GM19035 (cell line): ENCODE measurements at regions not wholly inside any gene's neighbourhood (a gene's known extent, or its start where the extent isn't known, plus 50 kb on each side); places are given as distances from the start of the nearest gene placed in this dataset.

Experiments
- ATAC-seq: cut with Tn5 transposase; IDR thresholded peaks from one replicate; pipeline ENCODE4 v1.9.1; 2021; ENCODE audit not compliant: unreplicated experiment

DNA sequence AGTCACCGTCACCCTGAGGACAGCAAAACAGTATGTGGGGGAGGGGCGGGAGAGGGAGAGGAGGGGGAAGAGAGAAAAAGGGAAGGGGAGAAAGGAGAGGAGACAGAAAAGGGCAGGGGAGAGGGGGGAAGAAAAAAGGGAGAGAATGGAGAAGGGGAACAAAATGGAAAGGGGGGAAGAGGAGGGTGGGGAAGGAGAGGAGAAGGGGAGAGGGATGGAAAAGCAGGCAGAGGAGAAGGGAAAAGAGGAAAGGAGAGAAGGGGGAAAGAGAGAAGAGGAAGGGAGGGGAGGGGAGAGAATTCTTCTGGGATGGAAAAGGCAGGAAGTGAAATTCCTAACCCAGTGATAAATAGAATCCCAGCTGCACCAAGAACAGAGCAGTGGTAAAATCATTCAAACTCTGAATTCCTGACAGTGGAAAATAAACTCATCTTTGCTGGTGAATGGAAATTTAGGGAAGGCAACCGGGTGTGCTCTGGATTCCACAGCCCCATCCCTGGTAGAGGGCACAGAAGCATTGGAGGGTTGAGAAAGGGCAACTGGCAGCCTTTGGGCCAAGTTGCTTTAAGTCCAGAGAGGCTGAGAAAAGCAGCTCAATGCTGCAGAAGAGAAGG is 244.2 kb downstream of the BCOR start:
- ATAC-seq: no peak

DNA sequence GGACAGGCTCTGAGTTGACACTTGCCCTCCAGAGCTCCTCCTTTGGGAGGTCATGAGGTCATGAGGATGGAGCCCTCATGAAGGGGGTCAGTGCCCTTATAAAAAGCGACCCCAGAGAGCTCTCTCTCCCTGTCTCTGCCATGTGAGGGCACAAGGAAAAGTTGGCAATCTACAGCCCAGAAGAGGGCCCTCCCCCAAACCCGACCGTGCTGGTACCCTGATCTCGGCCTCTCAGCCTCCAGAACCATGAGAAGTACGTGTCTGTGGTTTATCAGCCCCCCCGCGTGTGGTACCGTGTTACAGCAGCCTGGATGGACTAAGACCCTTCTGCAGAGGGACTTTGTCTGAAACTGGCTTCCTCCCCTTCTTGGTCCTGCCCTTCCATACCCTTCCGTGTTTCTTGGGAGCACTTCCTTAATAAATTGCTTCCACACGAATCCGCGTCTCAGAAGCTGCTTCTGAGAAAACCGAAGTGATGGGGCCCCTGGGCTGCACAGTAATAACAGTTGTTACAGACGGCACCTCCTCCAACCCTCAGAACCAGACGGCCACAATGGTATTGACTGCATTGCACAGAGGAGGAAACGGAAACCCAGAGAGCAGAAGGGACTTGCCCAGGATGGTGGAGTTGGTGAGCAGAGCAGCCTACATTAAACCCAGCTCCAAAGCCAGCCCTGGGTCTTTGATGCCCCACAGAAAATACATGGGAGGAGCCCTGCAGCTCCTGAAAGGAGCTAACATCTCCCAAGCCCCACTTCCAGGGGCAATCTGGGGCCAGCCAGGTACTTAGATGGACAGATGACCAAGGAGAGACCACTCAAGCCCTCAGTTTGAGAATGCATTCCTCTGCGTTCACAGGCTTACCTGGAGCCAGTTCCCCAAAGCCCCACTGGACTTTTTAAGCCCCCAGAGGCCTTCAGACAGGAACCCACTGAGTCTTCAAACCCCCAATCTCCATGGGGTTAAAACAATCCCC is 242.7 kb downstream of the BCOR start:
- peak; percentile 71 for ATAC-seq

DNA sequence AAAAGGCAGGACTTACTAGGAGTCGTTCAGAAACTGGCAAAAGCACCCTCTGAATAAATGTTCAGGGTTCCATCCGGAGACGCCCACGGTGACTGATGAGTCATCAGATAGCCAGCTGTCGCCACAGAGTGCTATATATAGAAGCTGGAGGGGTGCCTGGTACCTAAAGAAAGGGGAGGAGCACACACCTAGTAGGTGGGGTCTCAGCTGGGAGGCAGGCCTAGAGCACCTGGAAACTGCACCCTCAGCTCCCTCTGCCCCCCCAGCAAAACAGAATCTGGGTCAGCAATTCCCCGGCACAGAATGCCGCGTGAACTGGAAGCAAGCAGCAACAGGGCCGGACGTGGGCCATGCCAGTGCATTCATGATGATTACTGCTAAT is 242.0 kb downstream of the BCOR start:
- peak; percentile 59 for ATAC-seq

GRCh38 chrX:39856472-39857121 is 241.2 kb downstream of the BCOR start:
- no peak for ATAC-seq

- no peak for ATAC-seq
Observed at GRCh38 chrX:39857780-39858179, 240.0 kb downstream of the BCOR start.

DNA sequence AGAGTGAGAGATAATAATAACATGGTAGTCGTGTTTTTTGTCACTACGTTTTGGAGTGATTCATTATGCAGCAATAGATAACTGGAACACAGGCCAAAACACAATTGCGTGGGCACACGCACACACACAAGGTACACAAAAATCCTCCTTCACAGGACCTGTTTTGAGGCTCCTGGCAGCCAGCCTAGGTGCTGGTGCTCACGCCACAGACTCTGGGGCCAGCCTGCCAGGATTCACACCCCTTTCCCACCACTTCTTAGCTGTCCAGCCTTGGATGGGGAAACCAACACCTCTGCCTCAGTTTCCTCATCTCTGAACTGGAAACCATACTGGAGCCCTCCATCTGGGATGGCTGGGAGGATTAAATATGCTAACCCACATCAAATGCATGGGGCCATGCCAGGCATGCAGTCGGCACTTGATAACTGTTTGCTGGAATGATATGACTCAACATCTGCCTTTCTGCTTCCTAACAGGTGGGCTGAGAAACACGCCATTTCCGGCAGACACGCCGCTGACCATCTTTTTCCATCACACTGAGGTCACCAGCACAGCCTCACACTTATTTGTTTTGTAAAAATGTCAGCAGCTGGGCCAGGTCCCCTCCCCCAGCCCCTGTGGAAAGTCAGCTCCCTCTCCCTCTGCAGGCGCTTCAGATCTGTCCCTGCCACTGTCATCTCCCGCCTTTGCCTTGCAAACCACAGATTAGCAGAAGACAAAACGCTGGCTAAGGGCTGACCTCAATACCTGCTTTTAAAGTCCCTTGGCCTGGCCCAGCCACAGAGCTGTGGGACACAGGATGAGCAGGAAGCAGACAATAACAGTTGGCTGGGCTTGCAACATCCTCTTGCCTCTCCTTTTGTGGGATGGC is 237.5 kb downstream of the BCOR start:
- peak; percentile 63 for ATAC-seq

DNA sequence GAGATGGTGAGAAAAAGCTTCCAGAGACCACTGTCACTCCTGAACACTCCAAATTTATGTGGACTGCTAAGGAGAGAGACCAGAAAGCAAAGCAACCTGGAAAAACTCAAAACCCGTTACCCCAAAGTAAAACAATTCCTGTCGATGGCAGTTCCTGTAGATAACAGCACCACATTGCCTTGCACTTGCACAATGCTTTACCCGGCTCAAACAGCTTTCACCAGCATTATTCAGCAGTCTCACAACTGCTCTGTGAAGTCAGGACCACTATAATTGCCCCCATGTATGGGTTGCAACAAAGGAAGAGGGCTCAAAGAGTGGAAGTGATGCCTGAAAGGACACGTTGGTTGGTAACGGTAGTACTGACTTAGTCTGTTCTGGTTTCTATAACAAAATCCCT is 234.8 kb downstream of the BCOR start:
- no peak for ATAC-seq

DNA sequence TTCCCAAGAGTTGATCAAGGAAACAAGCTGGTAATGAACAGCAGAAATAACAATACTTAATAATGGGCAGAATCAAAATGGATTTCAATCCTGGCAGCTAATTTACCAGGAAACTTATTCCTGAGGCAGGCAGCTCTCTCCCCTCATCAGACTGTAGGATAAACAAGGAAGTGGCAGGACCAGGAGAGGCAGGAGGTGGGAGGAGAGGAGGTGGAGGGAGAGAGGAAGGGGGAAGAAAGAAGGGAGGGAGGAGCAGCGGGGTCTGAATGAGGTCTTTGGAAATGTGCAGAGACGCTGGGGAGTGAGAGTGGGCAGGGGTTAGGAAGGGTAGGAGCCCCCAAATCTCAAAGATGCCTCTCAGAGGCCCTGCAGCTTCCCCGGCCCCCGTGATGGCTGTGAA is 231.5 kb downstream of the BCOR start:
- no peak for ATAC-seq

GRCh38 chrX:39869846-39870601 is 227.7 kb downstream of the BCOR start:
- no peak for ATAC-seq

- no peak for ATAC-seq
Observed at GRCh38 chrX:39871648-39872047, 226.1 kb downstream of the BCOR start.

DNA sequence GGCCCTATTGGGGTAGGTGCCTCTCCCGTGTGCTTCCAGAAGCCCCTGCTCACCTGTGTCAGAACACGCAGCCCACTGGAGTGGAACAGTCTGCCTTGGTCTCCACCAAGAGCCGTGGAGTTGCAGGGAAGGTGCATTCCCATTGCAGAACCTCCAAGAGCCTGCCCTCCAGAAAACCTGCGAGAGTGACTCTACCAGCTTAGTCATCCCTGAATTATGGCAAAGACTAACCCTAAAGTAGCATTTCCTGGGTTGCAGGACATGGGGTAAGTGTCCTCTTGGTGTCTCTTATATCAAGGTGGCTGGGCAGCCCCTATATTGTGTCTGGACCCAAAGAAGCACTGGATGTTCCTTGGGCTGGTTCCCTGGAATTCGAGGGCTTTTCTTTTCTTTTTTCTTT is 224.6 kb downstream of the BCOR start:
- no peak for ATAC-seq

DNA sequence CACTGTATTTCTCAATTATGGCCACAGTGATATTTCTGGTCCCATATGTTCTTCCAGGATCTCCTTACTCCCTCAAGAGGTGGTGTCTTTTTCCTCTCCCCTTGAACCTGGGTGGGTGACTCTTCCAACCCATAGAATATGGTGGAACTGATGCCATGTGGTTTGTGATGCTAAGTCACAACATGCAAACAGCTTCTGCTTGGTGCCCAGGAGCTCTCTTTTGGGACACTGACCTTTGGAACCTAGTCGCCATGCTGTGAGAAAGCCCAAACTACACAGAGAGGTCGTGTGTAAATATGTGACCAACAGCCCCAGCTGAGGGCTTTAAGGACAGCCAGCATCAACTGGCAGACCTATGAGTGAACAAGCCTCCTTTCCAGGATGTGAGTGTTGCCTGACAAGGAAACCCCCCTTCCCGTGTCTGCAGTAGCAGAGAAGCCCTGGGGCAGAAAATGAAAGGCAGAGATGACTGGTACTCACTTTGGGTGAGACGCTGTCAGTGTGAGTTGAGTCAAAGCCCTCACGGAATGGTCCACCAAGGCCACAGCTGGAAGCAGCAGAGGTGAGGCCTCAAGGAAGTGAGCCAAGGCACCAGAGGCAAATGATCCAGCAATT is 223.4 kb downstream of the BCOR start:
- peak; percentile 95 for ATAC-seq

DNA sequence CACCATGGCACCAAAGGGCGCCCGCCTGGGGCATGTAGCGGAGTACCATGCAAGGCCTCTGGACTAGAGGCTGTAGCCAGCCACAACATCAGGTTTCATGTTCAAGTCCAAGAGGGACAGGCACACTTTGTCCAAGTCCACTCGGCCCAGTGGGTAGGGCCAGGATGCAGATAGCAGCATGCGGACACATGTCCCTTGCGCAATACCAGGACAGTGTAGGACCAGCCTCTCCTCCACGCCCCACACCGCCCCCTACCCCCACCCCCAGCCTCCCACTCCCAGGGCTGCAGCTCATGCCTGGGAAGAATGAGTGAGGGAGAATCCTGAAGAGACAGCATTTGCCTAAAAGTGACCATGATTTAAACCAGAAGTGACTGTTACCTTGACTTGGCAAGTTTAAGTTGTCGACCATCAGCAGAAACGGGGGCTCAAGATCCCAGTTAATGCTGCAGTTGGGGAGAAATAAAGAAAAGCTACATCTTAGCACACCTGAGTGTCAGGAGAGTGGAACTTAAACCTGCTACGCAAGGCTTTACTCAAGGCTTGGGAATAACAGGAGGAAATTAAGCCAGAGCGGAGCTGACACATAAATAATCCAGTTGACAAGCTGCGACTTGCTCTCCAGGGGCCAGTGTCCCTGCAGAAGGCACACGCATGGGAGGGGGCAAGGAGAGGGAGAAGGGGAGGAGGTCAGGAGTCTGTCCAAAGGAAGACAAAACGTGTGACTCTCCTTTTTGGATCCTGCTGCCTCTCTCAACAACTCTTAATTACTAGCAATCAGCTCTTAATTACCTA is 221.7 kb downstream of the BCOR start:
- no peak for ATAC-seq

DNA sequence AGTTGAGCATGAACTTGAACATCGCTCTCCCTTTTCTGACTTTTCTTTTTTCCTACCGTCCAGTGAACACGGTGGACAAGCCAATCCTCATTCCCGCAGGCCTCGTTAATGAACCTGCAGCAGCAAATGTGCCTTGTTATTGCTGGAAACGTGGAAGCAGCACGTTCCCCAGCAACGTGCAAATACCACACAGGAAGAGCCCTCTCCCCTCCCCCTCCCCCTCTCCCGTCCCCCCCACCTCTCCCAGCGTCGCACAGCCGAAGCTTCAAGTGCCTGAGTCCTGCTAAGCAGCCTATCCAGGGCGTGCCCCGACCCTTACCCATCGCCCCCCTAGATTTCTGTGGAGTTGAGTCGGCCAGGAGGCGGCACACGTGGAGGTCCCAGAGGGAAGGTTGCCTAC is 219.9 kb downstream of the BCOR start:
- ATAC-seq: no peak

GRCh38 chrX:39883666-39884065 is 214.1 kb downstream of the BCOR start:
- ATAC-seq: no peak

DNA sequence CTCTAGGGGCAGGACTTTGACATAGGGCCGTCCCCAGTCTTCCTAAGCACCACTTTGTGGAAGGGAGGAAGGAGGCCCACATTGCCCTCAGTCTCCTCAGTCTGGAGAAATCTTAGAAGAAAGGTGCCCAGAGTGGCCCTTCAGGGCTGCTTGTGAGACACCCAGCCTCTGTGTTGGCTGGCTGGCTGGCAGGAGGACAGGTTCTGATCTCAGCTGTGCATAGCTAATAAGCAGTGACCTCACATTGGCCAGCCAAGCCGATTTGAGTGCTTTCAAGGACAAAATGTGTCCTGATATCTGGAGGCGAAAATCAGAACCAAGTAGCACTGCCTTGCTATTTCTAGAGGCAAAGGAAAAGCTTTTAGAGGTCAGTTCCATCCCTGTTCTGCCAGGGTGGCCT is 211.5 kb downstream of the BCOR start:
- ATAC-seq: no peak

DNA sequence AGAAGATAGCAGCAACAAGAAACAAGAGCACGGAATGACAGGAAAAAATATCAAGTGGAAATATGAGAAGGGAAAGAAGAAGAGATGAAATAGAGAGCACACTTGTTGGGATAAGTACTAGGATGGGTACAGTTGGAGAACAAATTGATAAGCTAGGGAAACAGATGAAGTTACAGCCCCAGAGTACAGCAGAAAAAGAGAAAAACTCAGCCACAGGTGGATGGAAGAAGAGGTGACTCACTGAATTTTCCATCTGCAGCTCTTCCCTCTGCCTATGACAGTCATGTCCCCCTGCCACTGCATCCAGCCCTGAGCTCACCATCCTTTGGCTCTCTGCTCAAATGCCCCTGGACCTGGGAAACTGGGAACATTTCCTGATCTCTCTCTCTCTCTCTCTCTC is 209.0 kb downstream of the BCOR start:
- no peak for ATAC-seq

GRCh38 chrX:39889704-39890103 is 208.1 kb downstream of the BCOR start:
- no peak for ATAC-seq

GRCh38 chrX:39890807-39891206 is 207.0 kb downstream of the BCOR start:
- no peak for ATAC-seq
